GM13977 (cell line): ENCODE measurements at regions not wholly inside any gene's neighbourhood (a gene's known extent, or its start where the extent isn't known, plus 50 kb on each side); places are given as distances from the start of the nearest gene placed in this dataset.
"Not testable (repeated sequence)": the region's sequence is repeated elsewhere in the genome, so short reads cannot be mapped to it uniquely, and the experiment has no call there.

Source experiments
- DNase-seq: peaks from one replicate; pipeline ENCODE4 v3.0.0; 2012; ENCODE audit warnings: low spot score
- CTCF ChIP-seq: IDR thresholded peaks from 2 replicates; pipeline ENCODE4 v1.5.1; 2012; ENCODE audit warnings: mild to moderate bottlenecking, control low read depth; ENCODE audit not compliant: insufficient read depth; ENCODE audit errors: extremely low read depth, missing control alignments
- in situ Hi-C: fragments of 300-500 bp; cut with MboI; formaldehyde crosslinking; loops from one replicate; pipeline ENCODE4 v1.12.0; 2022; ENCODE audit warnings: low sequenced_read_pairs, low pct_unique_long_range_greater_than_20kb, mixed read lengths, inconsistent platforms; ENCODE audit not compliant: unreplicated experiment

- in situ Hi-C loops: no loop called here
- no peak for TF ChIP-seq CTCF
- no peak for DNase-seq
These were observed 504.0 kb upstream of the OLFM3 start for GRCh38 chr1:102500758-102501157.

- TF ChIP-seq CTCF: no peak
- DNase-seq: no peak
- in situ Hi-C loops: no loop called here
These were observed 502.2 kb upstream of the OLFM3 start for GRCh38 chr1:102498929-102499328.

- DNase-seq, in situ Hi-C loops: not testable (repeated sequence)
These were observed 501.1 kb upstream of the OLFM3 start for GRCh38 chr1:102497810-102498209.

- no peak for TF ChIP-seq CTCF
These were observed 475.8 kb upstream of the OLFM3 start for GRCh38 chr1:102472520-102472919.

GRCh38 chr1:102470767-102471166 is 474.0 kb upstream of the OLFM3 start:
- DNase-seq: no peak
- no peak for TF ChIP-seq CTCF
- in situ Hi-C loops: no loop called here

More at GRCh38 chr1:102472520-102472919, 475.8 kb upstream of the OLFM3 start:
- no peak for DNase-seq
- in situ Hi-C loops: no loop called here

- no peak for DNase-seq
- in situ Hi-C loops: no loop called here
- no peak for TF ChIP-seq CTCF
These were observed 469.8 kb upstream of the OLFM3 start for GRCh38 chr1:102466487-102466886.

- in situ Hi-C loops: no loop called here
- DNase-seq: no peak
- no peak for TF ChIP-seq CTCF
These were observed 466.6 kb upstream of the OLFM3 start for GRCh38 chr1:102463328-102463727.

- in situ Hi-C loops, DNase-seq: not testable (repeated sequence)
These were observed 445.6 kb upstream of the OLFM3 start for GRCh38 chr1:102442317-102442716.
